ENCODE measurements at regions not wholly inside any gene's neighbourhood (a gene's known extent, or its start where the extent isn't known, plus 50 kb on each side); places are given as distances from the start of the nearest gene placed in this dataset.

GRCh38 chr1:208756339-208756981 lies 512.3 kb upstream of the PLXNA2 start:
- no peak overlapping the region for H3K27ac ChIP-seq
- 89 to 91% methylated on average over 6 of the region's 6 CpGs for WGBS, 2 donors
- no peaks in the 10 kb centered on the region for H3K27me3 ChIP-seq
- H3K4me1 ChIP-seq = peaks cover 0 to 7% (median 2%) of the 10 kb centered on the region in 4 donors
- no peak for TF ChIP-seq POLR2AphosphoS5 (IDR thresholded peaks at IDR 0.05)
- TF ChIP-seq POLR2A (IDR thresholded peaks at IDR 0.05) = no peak
- H3K4me3 ChIP-seq = no peak overlapping the region
- no peaks in the 10 kb centered on the region for H3K9me3 ChIP-seq
- no peaks in the 10 kb centered on the region for H3K36me3 ChIP-seq
- intact Hi-C loops (cut with DNase I) = no loop called here
- DNase-seq = no peak

DNA sequence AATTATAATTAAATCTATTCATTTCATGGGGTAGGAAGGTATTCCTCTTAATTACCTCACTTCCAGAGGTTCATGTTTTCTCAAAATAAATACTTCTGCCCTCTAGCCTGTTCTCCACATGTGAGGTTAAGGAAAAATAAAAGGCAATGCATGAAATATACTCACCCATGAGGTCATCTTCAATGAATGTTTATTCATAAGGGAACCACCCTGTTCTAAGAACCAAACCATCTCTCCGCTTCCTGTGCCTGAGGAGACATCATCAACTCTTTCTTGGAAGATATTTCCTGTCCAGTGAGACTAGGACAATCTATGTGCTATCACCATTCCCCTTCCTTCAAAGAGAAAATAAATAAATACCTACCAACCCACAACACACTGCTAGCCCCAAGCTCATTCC lies 513.7 kb upstream of the PLXNA2 start:
- no peak for DNase-seq
- intact Hi-C loops (cut with DNase I) = no loop called here
- Histone ChIP-seq H3K36me3 (no peaks in the 10 kb centered on the region), H3K9me3 (no peaks in the 10 kb centered on the region), H3K27ac (no peak overlapping the region), H3K4me1 (peaks cover 0 to 7% (median 2%) of the 10 kb centered on the region in 4 donors), H3K27me3 (no peaks in the 10 kb centered on the region), H3K4me3 (no peak overlapping the region)
- 85 to 92% methylated on average over 1 of the region's 1 CpG for whole genome bisulfite sequencing, 2 donors
- no peak for TF ChIP-seq POLR2A (IDR thresholded peaks at IDR 0.05)

- Histone ChIP-seq H3K9me3 (no peaks in the 10 kb centered on the region), H3K27me3 (no peaks in the 10 kb centered on the region), H3K27ac (no peak overlapping the region), H3K4me1 (peaks cover 0 to 7% (median 2%) of the 10 kb centered on the region in 4 donors), H3K36me3 (no peaks in the 10 kb centered on the region), H3K4me3 (no peak overlapping the region)
- DNase-seq = no peak
- intact Hi-C loops (cut with DNase I) = no loop called here
- TF ChIP-seq EP300 (IDR thresholded peaks at IDR 0.05) (no peak), POLR2AphosphoS5 (IDR thresholded peaks at IDR 0.05) (no peak), CTCF (IDR thresholded peaks at IDR 0.05) (no peak), POLR2A (IDR thresholded peaks at IDR 0.05) (no peak)
Observed at GRCh38 chr1:208759255-208759654, 515.1 kb upstream of the PLXNA2 start.

- no peaks in the 10 kb centered on the region for H3K36me3 ChIP-seq
- no peaks in the 10 kb centered on the region for H3K9me3 ChIP-seq
- H3K27ac ChIP-seq = no peak overlapping the region
- TF ChIP-seq CTCF (IDR thresholded peaks at IDR 0.05) = no peak
- no peak for TF ChIP-seq EP300 (IDR thresholded peaks at IDR 0.05)
- TF ChIP-seq POLR2A (IDR thresholded peaks at IDR 0.05) = no peak
- no peak for TF ChIP-seq POLR2AphosphoS5 (IDR thresholded peaks at IDR 0.05)
- H3K27me3 ChIP-seq = no peaks in the 10 kb centered on the region
- no peak for DNase-seq
- H3K4me3 ChIP-seq = no peak overlapping the region
- intact Hi-C loops (cut with DNase I) = no loop called here
- peaks cover 0 to 7% (median 2%) of the 10 kb centered on the region in 4 donors for H3K4me1 ChIP-seq
- 90 to 97% methylated on average over 2 of the region's 2 CpGs for WGBS, 2 donors
Observed at GRCh38 chr1:208763971-208764370, 519.8 kb upstream of the PLXNA2 start.

DNA sequence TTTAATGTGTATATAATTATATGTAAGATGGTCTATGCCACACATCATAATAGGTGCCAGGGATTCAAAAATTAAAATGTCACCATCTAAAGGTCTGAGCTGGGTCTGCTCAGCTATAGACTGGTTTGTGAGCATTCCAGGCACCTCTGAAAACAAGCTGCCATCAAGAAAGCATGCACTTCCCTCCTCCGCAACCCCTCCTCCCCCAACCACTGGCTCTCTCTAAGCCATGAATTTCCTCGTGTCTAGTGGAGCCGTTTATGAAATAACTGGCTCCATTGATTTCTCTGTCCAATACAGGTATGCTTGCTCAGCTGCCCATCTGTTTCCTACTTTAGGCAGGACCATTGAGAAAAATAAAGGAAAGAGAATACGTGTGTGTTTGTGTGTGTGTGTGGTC lies 522.6 kb upstream of the PLXNA2 start:
- H3K27ac ChIP-seq = no peak overlapping the region
- H3K4me1 ChIP-seq = no peaks in the 10 kb centered on the region
- intact Hi-C loops (cut with DNase I) = no loop called here

More for the DNA sequence above, 522.6 kb upstream of the PLXNA2 start:
- H3K4me3 ChIP-seq = no peak overlapping the region
- WGBS, 2 donors = 72 to 84% methylated on average over 4 of the region's 4 CpGs
- no peak for DNase-seq
- H3K36me3 ChIP-seq = no peaks in the 10 kb centered on the region
- H3K9me3 ChIP-seq = no peaks in the 10 kb centered on the region
- TF ChIP-seq CTCF (IDR thresholded peaks at IDR 0.05) (no peak), POLR2AphosphoS5 (IDR thresholded peaks at IDR 0.05) (no peak), POLR2A (IDR thresholded peaks at IDR 0.05) (no peak), EP300 (IDR thresholded peaks at IDR 0.05) (no peak)
- no peaks in the 10 kb centered on the region for H3K27me3 ChIP-seq

Data from sigmoid colon (tissue), 6 donors.